ENCODE measurements at regions not wholly inside any gene's neighbourhood (a gene's known extent, or its start where the extent isn't known, plus 50 kb on each side); places are given as distances from the start of the nearest gene placed in this dataset.

DNA sequence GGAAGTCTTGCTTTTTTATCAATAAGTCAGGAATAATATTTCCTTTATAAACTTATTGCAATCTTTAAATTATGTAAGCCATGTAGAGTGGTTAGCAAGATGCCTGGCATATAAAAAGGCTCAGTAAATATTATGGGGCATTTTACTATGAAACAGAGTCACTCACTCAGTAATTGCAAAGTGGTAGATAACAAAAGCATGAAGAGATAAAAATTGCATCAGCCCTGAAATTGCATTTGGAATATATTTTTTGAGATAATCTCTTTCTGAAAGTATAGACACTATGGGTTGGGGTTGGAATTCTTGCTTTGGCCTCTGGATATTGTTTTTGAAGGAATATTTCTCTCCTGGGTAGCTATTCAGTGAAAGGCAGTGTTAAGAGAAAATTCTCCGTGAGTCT lies 188.6 kb downstream of the JRKL start:
- no peak for TF ChIP-seq CTCF (IDR thresholded peaks at IDR 0.05; ENCODE audit: low read depth, low read length, missing input control)
- no peak for TF ChIP-seq MAX (IDR thresholded peaks at IDR 0.05)
- TF ChIP-seq TAF1 (conservative IDR thresholded peaks at IDR 0.05) = no peak
- TF ChIP-seq RAD21 (IDR thresholded peaks at IDR 0.05) = no peak
